MM.1S (cell line): ENCODE measurements at regions not wholly inside any gene's neighbourhood (a gene's known extent, or its start where the extent isn't known, plus 50 kb on each side); places are given as distances from the start of the nearest gene placed in this dataset.

Source experiments
- EZH2 ChIP-seq: fragments of 300-600 bp; sonication (generic); optimal IDR thresholded peaks from 2 replicates; pipeline ENCODE3; 2017; ENCODE audit warnings: low read depth, mild to moderate bottlenecking, antibody characterized with exemption, low read length, mixed read lengths
- EZH2phosphoT487 ChIP-seq: fragments of 300-600 bp; sonication (generic); IDR thresholded peaks from 2 replicates; pipeline ENCODE4 v1.6.1; 2018; ENCODE audit warnings: antibody characterized with exemption, low read length
- TF ChIP-seq, protein P1 (sequence below): fragments of 300-600 bp; sonication (generic); IDR thresholded peaks from 2 replicates; pipeline ENCODE4 v1.5.1; 2016; ENCODE audit warnings: antibody characterized with exemption, low read length, mixed read lengths

DNA sequence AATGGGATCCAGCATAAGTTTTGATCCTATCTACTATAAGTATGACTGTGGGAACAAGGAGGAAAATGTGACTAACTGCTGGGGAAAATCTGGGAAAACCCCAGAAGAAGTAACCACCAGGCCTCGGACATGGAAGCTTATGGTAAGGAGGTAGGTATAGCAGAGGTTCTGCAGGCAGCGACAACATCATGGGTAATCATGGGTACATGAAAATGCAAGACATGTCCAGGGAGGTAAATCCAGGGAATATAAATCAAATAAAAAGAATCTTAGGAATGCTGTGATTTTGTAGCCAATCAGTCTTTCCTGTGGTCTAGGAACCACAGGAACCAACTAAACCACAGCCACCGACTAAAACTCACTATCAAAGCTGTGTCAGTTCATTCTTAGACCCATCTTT is 168.3 kb upstream of the NPY start:
- TF ChIP-seq, protein P1, sequence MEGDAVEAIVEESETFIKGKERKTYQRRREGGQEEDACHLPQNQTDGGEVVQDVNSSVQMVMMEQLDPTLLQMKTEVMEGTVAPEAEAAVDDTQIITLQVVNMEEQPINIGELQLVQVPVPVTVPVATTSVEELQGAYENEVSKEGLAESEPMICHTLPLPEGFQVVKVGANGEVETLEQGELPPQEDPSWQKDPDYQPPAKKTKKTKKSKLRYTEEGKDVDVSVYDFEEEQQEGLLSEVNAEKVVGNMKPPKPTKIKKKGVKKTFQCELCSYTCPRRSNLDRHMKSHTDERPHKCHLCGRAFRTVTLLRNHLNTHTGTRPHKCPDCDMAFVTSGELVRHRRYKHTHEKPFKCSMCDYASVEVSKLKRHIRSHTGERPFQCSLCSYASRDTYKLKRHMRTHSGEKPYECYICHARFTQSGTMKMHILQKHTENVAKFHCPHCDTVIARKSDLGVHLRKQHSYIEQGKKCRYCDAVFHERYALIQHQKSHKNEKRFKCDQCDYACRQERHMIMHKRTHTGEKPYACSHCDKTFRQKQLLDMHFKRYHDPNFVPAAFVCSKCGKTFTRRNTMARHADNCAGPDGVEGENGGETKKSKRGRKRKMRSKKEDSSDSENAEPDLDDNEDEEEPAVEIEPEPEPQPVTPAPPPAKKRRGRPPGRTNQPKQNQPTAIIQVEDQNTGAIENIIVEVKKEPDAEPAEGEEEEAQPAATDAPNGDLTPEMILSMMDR, result no peak
- TF ChIP-seq EZH2, result no peak
- TF ChIP-seq EZH2phosphoT487, result no peak
